SK-N-SH treated with all-trans-retinoic acid at 6 μM for 48 hours (cell line): ENCODE measurements at regions not wholly inside any gene's neighbourhood (a gene's known extent, or its start where the extent isn't known, plus 50 kb on each side); places are given as distances from the start of the nearest gene placed in this dataset.

Source experiments
- ATAC-seq: fragments of 200-7000 bp; cut with Tn5 transposase; 3 replicates; pipeline ENCODE4 v1.9.1; 2020; ENCODE audit warnings: mild to moderate bottlenecking, moderate library complexity
- ARNTL ChIP-seq: fragments of 450-650 bp; formaldehyde crosslinking; IDR thresholded peaks from 2 replicates; pipeline ENCODE4 v1.5.0; 2020; ENCODE audit warnings: low read depth, mild to moderate bottlenecking, moderate library complexity, borderline replicate concordance
- BACH2 ChIP-seq: fragments of 250-450 bp; sonication (Bioruptor Pico); IDR thresholded peaks from 2 replicates; pipeline ENCODE4 v1.9.0; 2021; ENCODE audit warnings: mild to moderate bottlenecking, borderline replicate concordance
- CSDC2 ChIP-seq: fragments of 250-450 bp; sonication (Bioruptor Pico); IDR thresholded peaks from 2 replicates; pipeline ENCODE4 v1.5.0; 2020; ENCODE audit warnings: mild to moderate bottlenecking, moderate library complexity
- ESRRG ChIP-seq: fragments of 250-450 bp; sonication (Bioruptor Pico); IDR thresholded peaks from 2 replicates; pipeline ENCODE4 v1.6.1; 2021; ENCODE audit warnings: mild to moderate bottlenecking
- GLIS3 ChIP-seq: fragments of 250-450 bp; sonication (Bioruptor Pico); IDR thresholded peaks from 2 replicates; pipeline ENCODE4 v1.5.0; 2020; ENCODE audit warnings: mild to moderate bottlenecking, moderate library complexity
- OSR1 ChIP-seq: fragments of 250-450 bp; sonication (Bioruptor Pico); IDR thresholded peaks from 2 replicates; pipeline ENCODE4 v1.8.0; 2022; ENCODE audit warnings: moderate library complexity, mild to moderate bottlenecking, inconsistent platforms
- PPARA ChIP-seq: fragments of 250-450 bp; sonication (Bioruptor Pico); IDR thresholded peaks from 2 replicates; pipeline ENCODE4 v1.5.0; 2020; ENCODE audit warnings: mild to moderate bottlenecking, borderline replicate concordance
- RARB ChIP-seq: fragments of 250-450 bp; sonication (Bioruptor Pico); IDR thresholded peaks from 2 replicates; pipeline ENCODE4 v1.8.0; 2021; ENCODE audit warnings: mild to moderate bottlenecking, moderate library complexity
- SNAI2 ChIP-seq: fragments of 250-450 bp; sonication (Bioruptor Pico); IDR thresholded peaks from 2 replicates; pipeline ENCODE4 v1.5.0; 2020; ENCODE audit warnings: mild to moderate bottlenecking, moderate library complexity
- TCF4 ChIP-seq: fragments of 250-450 bp; sonication (Bioruptor Pico); IDR thresholded peaks from 2 replicates; pipeline ENCODE4 v1.8.0; 2021; ENCODE audit warnings: mild to moderate bottlenecking, moderate library complexity, borderline replicate concordance
- TOX ChIP-seq: fragments of 250-450 bp; sonication (Bioruptor Pico); IDR thresholded peaks from 2 replicates; pipeline ENCODE4 v1.8.0; 2021; ENCODE audit warnings: mild to moderate bottlenecking, moderate library complexity, borderline replicate concordance
- ZFP3 ChIP-seq: fragments of 250-450 bp; sonication (Bioruptor Pico); IDR thresholded peaks from 2 replicates; pipeline ENCODE4 v1.5.0; 2020; ENCODE audit warnings: mild to moderate bottlenecking, moderate library complexity
- ZFP30 ChIP-seq: fragments of 450-650 bp; formaldehyde crosslinking; IDR thresholded peaks from 2 replicates; pipeline ENCODE4 v1.5.0; 2022; ENCODE audit warnings: mild to moderate bottlenecking, moderate library complexity
- ZNF565 ChIP-seq: fragments of 450-650 bp; formaldehyde crosslinking; conservative IDR thresholded peaks from 2 replicates; pipeline ENCODE4 v1.5.0; 2020; ENCODE audit warnings: low read depth, mild to moderate bottlenecking, moderate library complexity
- ZNF8 ChIP-seq: fragments of 450-650 bp; formaldehyde crosslinking; IDR thresholded peaks from 2 replicates; pipeline ENCODE4 v1.5.0; 2020; ENCODE audit warnings: mild to moderate bottlenecking, moderate library complexity
- TF ChIP-seq, protein P1 (sequence below): fragments of 250-450 bp; sonication (Bioruptor Pico); IDR thresholded peaks from 2 replicates; pipeline ENCODE4 v1.5.1; 2020; ENCODE audit warnings: low read depth, mild to moderate bottlenecking, moderate library complexity
- TF ChIP-seq, protein P2 (sequence below): fragments of 250-450 bp; sonication (Bioruptor Pico); IDR thresholded peaks from 2 replicates; pipeline ENCODE4 v1.5.1; 2021; ENCODE audit warnings: mild to moderate bottlenecking, moderate library complexity
- TF ChIP-seq, protein P3 (sequence below): fragments of 250-450 bp; sonication (Bioruptor Pico); IDR thresholded peaks from 2 replicates; pipeline ENCODE4 v1.8.0; 2021; ENCODE audit warnings: low read depth, mild to moderate bottlenecking, moderate library complexity, borderline replicate concordance
- TF ChIP-seq, protein P4 (sequence below): fragments of 250-450 bp; sonication (Bioruptor Pico); IDR thresholded peaks from 2 replicates; pipeline ENCODE4 v1.8.0; 2020; ENCODE audit warnings: mild to moderate bottlenecking, moderate library complexity, borderline replicate concordance
- TF ChIP-seq, protein P5 (sequence below): fragments of 250-450 bp; sonication (Bioruptor Pico); IDR thresholded peaks from 2 replicates; pipeline ENCODE4 v1.5.0; 2020; ENCODE audit warnings: mild to moderate bottlenecking, moderate library complexity

DNA sequence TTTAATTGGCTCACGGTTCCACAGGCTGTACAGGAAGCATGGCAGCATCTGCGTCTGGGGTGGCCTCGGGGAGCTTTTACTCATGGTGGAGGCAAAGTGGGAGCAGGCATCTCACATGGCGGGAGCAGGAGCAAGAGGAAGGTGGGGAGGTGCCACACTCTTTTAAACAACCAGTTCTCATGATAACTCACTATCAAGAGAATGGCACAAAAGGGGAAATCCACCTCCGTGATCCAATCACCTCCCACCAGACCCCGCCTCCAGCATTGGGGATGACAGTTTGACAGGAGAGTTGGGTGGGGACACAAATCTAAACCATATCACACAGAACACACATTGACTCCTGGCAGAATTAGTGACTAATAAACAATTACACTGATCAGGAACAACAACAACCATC lies 68.6 kb upstream of the ACKR3 start:
- no peak for ATAC-seq

DNA sequence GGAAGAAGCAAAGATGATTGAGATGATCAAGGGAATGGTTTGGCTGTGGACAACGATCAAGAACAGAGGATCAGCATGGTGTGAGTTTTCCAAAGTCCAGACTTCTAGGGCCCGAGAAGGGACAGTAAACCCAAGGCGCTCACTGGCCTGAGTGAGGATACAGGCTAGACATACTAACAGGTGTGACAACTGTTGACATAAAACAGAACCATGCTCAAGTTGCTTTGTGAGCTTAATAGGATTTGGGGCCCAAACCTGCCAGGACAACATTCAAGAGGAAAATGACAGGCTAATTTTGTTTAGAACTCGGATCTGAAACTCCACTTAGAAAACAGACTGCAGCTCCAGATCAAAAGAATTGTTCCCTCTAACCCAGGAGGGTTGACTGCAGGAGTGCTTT lies 68.1 kb upstream of the ACKR3 start:
- ATAC-seq, result no peak
- no peak for TF ChIP-seq ZNF565 (CRISPR knock-in tag)
- no peak for TF ChIP-seq ARNTL
- TF ChIP-seq BACH2 (CRISPR knock-in tag), result no peak
- TF ChIP-seq, all 23 proteins: peak for 0

More for the DNA sequence above, 68.6 kb upstream of the ACKR3 start:
- no peak for TF ChIP-seq ZFP3
- TF ChIP-seq, protein P1, sequence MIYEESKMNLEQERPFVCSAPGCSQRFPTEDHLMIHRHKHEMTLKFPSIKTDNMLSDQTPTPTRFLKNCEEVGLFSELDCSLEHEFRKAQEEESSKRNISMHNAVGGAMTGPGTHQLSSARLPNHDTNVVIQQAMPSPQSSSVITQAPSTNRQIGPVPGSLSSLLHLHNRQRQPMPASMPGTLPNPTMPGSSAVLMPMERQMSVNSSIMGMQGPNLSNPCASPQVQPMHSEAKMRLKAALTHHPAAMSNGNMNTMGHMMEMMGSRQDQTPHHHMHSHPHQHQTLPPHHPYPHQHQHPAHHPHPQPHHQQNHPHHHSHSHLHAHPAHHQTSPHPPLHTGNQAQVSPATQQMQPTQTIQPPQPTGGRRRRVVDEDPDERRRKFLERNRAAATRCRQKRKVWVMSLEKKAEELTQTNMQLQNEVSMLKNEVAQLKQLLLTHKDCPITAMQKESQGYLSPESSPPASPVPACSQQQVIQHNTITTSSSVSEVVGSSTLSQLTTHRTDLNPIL, result no peak
- TF ChIP-seq ESRRG (CRISPR knock-in tag), result no peak
- no peak for TF ChIP-seq ZFP30 (CRISPR knock-in tag)
- no peak for TF ChIP-seq GLIS3 (CRISPR knock-in tag)
- TF ChIP-seq, protein P2, sequence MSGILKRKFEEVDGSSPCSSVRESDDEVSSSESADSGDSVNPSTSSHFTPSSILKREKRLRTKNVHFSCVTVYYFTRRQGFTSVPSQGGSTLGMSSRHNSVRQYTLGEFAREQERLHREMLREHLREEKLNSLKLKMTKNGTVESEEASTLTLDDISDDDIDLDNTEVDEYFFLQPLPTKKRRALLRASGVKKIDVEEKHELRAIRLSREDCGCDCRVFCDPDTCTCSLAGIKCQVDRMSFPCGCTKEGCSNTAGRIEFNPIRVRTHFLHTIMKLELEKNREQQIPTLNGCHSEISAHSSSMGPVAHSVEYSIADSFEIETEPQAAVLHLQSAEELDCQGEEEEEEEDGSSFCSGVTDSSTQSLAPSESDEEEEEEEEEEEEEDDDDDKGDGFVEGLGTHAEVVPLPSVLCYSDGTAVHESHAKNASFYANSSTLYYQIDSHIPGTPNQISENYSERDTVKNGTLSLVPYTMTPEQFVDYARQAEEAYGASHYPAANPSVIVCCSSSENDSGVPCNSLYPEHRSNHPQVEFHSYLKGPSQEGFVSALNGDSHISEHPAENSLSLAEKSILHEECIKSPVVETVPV (CRISPR knock-in tag), result no peak
- TF ChIP-seq, protein P3, sequence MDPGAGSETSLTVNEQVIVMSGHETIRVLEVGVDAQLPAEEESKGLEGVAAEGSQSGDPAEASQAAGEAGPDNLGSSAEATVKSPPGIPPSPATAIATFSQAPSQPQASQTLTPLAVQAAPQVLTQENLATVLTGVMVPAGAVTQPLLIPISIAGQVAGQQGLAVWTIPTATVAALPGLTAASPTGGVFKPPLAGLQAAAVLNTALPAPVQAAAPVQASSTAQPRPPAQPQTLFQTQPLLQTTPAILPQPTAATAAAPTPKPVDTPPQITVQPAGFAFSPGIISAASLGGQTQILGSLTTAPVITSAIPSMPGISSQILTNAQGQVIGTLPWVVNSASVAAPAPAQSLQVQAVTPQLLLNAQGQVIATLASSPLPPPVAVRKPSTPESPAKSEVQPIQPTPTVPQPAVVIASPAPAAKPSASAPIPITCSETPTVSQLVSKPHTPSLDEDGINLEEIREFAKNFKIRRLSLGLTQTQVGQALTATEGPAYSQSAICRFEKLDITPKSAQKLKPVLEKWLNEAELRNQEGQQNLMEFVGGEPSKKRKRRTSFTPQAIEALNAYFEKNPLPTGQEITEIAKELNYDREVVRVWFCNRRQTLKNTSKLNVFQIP, result no peak
- TF ChIP-seq PPARA (CRISPR knock-in tag), result no peak
- TF ChIP-seq TCF4 (CRISPR knock-in tag), result no peak
- no peak for TF ChIP-seq ZNF8 (CRISPR knock-in tag)
- no peak for TF ChIP-seq ZNF565 (CRISPR knock-in tag)
- TF ChIP-seq, protein P4, sequence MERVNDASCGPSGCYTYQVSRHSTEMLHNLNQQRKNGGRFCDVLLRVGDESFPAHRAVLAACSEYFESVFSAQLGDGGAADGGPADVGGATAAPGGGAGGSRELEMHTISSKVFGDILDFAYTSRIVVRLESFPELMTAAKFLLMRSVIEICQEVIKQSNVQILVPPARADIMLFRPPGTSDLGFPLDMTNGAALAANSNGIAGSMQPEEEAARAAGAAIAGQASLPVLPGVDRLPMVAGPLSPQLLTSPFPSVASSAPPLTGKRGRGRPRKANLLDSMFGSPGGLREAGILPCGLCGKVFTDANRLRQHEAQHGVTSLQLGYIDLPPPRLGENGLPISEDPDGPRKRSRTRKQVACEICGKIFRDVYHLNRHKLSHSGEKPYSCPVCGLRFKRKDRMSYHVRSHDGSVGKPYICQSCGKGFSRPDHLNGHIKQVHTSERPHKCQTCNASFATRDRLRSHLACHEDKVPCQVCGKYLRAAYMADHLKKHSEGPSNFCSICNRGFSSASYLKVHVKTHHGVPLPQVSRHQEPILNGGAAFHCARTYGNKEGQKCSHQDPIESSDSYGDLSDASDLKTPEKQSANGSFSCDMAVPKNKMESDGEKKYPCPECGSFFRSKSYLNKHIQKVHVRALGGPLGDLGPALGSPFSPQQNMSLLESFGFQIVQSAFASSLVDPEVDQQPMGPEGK (CRISPR knock-in tag), result no peak
- TF ChIP-seq, all 23 proteins: peak for 0

DNA sequence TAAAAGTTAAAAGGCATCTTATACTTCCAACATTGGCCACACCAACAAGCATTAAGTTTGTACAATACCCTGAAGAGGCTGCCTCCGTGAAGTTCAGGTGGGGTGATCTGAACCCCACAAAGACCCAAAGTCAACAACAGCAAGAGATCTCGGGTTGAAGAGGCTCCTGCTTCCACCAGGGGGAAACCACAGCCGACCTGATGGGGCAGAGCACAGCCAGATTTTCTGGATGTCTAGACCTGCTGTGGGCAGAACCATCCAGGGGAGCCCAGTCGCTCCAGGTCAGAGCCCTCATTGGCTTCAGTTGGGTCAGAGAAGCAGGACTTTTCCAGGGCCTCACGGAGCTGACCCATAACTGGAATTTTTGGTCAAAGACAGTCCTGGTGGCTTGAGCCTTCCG lies 66.5 kb upstream of the ACKR3 start:
- ATAC-seq, result no peak
- TF ChIP-seq, protein P3, result no peak
- TF ChIP-seq ZNF8 (CRISPR knock-in tag) (no peak), TCF4 (CRISPR knock-in tag) (no peak), RARB (CRISPR knock-in tag) (no peak), OSR1 (no peak), PPARA (CRISPR knock-in tag) (no peak), TOX (CRISPR knock-in tag) (no peak), ZNF565 (CRISPR knock-in tag) (no peak), SNAI2 (CRISPR knock-in tag) (no peak), ZFP30 (CRISPR knock-in tag) (no peak), CSDC2 (CRISPR knock-in tag) (no peak)
- TF ChIP-seq, protein P5, sequence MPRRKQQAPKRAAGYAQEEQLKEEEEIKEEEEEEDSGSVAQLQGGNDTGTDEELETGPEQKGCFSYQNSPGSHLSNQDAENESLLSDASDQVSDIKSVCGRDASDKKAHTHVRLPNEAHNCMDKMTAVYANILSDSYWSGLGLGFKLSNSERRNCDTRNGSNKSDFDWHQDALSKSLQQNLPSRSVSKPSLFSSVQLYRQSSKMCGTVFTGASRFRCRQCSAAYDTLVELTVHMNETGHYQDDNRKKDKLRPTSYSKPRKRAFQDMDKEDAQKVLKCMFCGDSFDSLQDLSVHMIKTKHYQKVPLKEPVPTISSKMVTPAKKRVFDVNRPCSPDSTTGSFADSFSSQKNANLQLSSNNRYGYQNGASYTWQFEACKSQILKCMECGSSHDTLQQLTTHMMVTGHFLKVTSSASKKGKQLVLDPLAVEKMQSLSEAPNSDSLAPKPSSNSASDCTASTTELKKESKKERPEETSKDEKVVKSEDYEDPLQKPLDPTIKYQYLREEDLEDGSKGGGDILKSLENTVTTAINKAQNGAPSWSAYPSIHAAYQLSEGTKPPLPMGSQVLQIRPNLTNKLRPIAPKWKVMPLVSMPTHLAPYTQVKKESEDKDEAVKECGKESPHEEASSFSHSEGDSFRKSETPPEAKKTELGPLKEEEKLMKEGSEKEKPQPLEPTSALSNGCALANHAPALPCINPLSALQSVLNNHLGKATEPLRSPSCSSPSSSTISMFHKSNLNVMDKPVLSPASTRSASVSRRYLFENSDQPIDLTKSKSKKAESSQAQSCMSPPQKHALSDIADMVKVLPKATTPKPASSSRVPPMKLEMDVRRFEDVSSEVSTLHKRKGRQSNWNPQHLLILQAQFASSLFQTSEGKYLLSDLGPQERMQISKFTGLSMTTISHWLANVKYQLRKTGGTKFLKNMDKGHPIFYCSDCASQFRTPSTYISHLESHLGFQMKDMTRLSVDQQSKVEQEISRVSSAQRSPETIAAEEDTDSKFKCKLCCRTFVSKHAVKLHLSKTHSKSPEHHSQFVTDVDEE (CRISPR knock-in tag), result no peak
- TF ChIP-seq, protein P1, result no peak
